NCI-H1105 (cell line): ENCODE measurements at regions not wholly inside any gene's neighbourhood (a gene's known extent, or its start where the extent isn't known, plus 50 kb on each side); places are given as distances from the start of the nearest gene placed in this dataset.

ENCODE experiments used
- DNase-seq: peaks from one replicate; lab custom pipeline; 2025; lab: John Stamatoyannopoulos, UW

DNA sequence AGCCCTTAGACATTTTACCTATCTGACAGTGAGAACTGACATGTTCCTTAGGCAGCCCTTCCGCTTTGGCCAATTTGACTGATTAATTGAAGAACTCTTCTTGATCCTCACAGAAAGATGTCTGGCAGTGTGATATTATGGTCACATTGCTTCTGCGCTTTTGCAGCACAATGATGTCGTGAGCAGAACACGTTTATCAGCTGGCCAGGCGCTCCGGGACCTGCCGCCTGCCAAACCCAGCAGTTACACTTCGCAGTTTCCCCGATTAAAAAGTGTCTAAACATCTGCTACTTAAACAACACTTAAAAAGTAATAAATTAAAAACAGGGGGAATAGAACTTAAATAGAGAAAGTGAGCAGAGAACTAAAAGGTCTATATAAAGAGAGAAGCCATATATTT lies 103.5 kb upstream of the ETS2 start:
- DNase-seq: no peak

GRCh38 chr21:38709876-38710275 lies 95.9 kb upstream of the ETS2 start:
- DNase-seq: no peak

GRCh38 chr21:38712071-38712470 lies 93.7 kb upstream of the ETS2 start:
- DNase-seq: peak; percentile 50

- DNase-seq: no peak
These were observed 93.1 kb upstream of the ETS2 start for GRCh38 chr21:38712664-38713063.

GRCh38 chr21:38714039-38714817 lies 91.5 kb upstream of the ETS2 start:
- DNase-seq: no peak

GRCh38 chr21:38714999-38715398 lies 90.7 kb upstream of the ETS2 start:
- no peak for DNase-seq

DNA sequence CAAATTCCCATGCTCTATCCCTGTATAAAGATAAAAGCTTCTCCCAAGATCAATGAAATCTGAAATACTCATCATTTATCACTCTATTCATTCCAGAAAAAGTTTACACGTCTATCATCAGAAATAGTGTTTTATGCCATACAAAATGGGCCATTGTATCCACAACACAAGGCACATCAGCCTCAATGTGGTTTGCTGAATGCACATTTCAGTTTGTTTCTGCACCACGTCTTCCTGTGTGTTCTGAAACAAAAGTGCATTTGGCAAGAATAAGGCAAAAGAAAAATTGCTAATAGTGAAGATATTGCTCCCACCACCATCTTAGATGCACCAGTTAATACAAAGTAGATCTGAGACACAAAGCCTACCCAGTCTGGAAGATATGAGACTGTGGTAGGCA lies 89.6 kb upstream of the ETS2 start:
- no peak for DNase-seq

DNA sequence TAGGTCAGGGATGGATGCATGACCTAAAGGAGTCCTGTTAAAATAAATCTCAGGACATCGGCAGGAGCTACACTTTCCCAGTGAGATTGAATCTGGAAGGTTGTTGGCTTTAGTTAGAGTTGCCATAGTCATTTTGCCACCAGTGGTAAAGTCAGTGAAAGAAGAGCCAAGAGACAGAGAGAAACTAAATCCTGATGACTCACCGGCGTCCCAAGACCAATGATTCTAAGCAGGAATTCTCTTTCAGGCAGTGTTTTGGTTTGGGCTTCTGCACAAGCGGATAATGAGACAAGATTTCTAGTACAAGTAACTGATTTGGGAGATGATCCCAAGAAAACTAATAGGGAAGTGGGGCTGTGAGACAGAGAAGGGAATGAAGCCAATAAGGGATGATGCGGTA lies 88.8 kb upstream of the ETS2 start:
- no peak for DNase-seq

DNA sequence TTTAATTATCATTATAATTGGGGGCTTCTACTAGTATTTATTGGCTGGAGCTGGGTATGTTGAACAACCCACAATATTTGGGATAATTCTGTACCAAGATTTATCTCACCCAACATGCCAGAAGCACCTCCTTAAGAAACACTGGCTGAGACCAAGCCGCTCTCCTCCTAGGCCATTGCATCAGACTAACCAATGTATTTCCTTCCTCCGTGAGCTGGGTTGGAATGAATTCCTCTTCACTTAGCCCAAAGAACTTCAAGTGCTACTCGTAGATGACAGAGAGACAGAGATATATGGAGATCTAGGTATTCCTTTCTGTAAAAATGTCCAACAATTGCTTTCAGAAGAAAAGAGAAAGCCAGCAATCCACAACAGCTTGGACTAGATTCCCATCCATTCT lies 87.2 kb upstream of the ETS2 start:
- no peak for DNase-seq

GRCh38 chr21:38720074-38720473 lies 85.7 kb upstream of the ETS2 start:
- no peak for DNase-seq

DNA sequence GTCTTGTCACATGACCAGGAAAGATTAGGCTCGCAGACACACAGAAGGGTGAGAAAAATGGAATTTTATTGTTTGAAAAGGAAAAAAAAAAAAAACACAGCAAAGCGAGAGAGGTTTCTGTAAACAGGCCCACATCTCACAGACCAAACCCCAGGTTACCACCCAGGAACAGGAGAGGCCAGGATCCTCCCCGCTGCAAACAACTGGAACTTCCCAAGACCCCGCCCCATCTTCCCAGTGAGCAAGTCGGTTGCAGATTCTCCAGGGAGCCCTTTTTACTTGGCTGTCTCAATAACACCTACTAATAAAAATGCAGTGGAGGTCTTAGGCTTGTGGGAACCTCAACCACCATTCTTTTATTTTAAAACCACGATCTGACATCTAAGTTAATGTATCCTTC lies 84.7 kb upstream of the ETS2 start:
- DNase-seq: no peak

GRCh38 chr21:38721958-38722357 lies 83.8 kb upstream of the ETS2 start:
- DNase-seq: no peak

- DNase-seq: no peak
These were observed 80.3 kb upstream of the ETS2 start for GRCh38 chr21:38725196-38726157.

DNA sequence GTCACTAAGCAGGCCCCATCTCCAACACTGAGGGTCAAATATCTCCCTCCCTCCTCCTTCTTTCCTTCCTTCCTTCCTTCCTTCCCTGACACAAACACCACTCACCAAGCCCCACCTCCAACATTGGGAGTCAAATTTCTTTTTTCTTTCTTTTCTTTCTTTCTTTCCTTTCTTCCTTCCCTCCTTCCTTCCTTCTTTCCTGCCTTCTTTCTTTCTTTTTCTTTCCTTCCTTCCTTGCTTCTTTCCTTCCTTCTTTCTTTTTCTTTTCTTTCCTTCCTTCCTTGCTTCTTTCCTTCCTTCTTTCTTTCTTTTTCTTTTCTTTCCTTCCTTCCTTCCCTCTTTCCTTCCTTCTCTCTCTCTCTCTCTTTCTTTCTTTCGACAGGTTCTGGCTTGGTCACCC lies 79.2 kb upstream of the ETS2 start:
- DNase-seq: no peak

- DNase-seq: no peak
These were observed 76.4 kb upstream of the ETS2 start for GRCh38 chr21:38729291-38729690.

GRCh38 chr21:38729754-38730379 lies 75.9 kb upstream of the ETS2 start:
- DNase-seq: no peak

- peak; percentile 43 for DNase-seq
These were observed 71.7 kb upstream of the ETS2 start for GRCh38 chr21:38733972-38734546.

DNA sequence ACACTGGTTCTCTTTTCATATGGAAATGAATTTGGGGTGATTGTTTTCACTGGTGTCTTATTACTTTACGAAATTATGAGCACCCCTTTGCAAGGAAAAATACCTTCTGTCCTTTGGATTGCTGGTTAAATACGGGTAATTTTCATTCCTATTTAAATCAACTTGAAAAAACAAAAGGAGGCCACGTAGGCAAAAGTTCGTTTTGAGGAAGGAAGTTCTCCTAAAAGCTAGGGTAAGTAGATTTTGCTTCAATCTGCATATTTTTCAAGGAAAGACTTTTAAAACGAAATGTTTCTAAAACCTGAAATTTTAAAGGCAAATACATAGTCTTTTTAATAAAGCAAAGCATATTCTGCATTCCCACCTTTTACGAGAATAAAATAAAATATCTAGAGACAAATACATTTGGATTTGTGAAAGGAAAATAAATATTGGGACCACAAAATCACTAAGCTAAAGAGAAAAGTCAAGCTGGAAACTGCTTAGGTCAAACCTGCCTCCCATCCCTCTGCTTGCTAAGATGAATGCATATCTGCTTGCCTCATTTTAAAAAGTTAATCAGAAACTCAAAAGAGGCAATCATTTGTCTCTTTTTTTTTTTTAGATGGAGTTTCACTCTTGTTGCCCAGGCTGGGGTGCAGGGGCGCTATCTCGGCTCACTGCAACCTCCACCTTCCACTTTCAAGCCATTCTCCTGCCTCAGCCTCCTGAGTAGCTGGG lies 70.9 kb upstream of the ETS2 start:
- no peak for DNase-seq

DNA sequence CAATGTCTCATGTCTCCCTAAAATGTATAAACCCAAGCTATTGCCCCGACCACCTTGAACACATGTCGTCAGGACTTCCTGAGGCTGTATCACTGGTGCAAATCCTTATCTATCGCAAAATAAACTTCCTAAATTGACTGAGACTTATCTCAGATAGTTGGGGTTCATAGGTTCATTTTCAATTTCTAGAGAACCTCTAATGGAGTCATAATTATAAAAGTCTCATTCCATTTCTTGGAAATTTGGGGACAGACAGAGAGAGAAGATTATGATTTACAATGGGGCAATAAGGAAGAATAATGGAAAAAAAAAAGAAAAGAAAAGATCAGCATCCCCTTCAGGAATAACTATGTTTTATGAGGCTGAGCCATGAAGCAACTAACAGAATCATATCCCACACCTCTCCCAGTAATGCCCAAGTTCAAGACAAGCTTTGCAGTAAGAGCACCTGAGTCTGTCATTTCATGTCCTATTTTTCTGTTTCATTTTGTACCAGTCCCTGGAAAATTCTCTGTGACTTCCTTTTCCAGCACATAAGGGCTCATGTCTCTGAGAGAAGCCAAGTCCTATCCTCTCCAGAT lies 70.0 kb upstream of the ETS2 start:
- DNase-seq: no peak

DNA sequence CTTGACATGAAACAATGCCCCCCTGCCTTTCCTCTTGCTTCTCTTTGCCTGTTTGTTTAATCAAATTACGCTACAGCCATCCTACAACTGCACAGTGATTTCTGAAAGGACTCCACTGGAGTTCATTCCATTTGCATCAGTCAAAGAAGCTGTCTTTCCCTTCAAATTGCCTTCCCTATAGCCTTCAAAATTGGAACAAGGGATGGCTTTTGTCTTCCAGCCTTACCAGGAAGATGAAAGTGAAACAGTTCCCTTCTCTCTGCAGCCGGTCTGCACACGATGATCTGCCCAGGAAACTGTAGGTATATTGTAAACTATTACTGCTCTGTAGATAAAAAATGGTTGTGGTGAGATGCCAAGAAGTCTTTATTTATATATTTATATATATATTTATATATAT lies 65.6 kb upstream of the ETS2 start:
- DNase-seq: no peak
